DOHH2 (cell line): ENCODE measurements at regions not wholly inside any gene's neighbourhood (a gene's known extent, or its start where the extent isn't known, plus 50 kb on each side); places are given as distances from the start of the nearest gene placed in this dataset.

Experiments
- H3F3A ChIP-seq: fragments of 200-600 bp; sonication (generic), shearing (Covaris generic); 2 replicates; pipeline ENCODE4 v1.6.0; 2016; ENCODE audit warnings: antibody characterized with exemption, mild to moderate bottlenecking; ENCODE audit not compliant: control insufficient read depth, insufficient read depth
- H3K27ac ChIP-seq: fragments of 200-600 bp; sonication (generic); 2 replicates; pipeline ENCODE4 v1.5.1; 2014; ENCODE audit warnings: low read depth, mild to moderate bottlenecking, low read length, moderate library complexity
- H3K27me3 ChIP-seq: fragments of 200-600 bp; sonication (generic); 2 replicates; pipeline ENCODE4 v1.6.1; 2014; ENCODE audit warnings: mild to moderate bottlenecking, low read length, mixed read lengths; ENCODE audit not compliant: control insufficient read depth
- H3K36me3 ChIP-seq: fragments of 200-600 bp; sonication (generic); 2 replicates; pipeline ENCODE4 v1.6.1; 2014; ENCODE audit warnings: mild to moderate bottlenecking, low read length, moderate library complexity, mixed read lengths; ENCODE audit not compliant: control insufficient read depth
- H3K4me1 ChIP-seq: fragments of 200-600 bp; sonication (generic); 2 replicates; pipeline ENCODE4 v1.6.1; 2014; ENCODE audit warnings: mild to moderate bottlenecking, low read length, mixed read lengths; ENCODE audit not compliant: control insufficient read depth
- H3K4me2 ChIP-seq: fragments of 200-600 bp; sonication (generic); 2 replicates; pipeline ENCODE4 v1.6.0; 2014; ENCODE audit warnings: mild to moderate bottlenecking, low read length, moderate library complexity
- H3K4me3 ChIP-seq: fragments of 200-600 bp; sonication (generic); 2 replicates; pipeline ENCODE4 v1.5.1; 2014; ENCODE audit warnings: mild to moderate bottlenecking, low read length, mixed read lengths
- H3K79me2 ChIP-seq: fragments of 200-600 bp; sonication (generic); 2 replicates; pipeline ENCODE4 v1.6.1; 2014; ENCODE audit warnings: mild to moderate bottlenecking, low read length, mixed read lengths; ENCODE audit not compliant: control insufficient read depth
- H3K9me2 ChIP-seq: fragments of 200-600 bp; sonication (generic); replicated peaks from 2 replicates; pipeline ENCODE4 v1.6.1; 2014; ENCODE audit warnings: mild to moderate bottlenecking, low read length, mixed read lengths; ENCODE audit not compliant: control insufficient read depth
- H3K9me3 ChIP-seq: fragments of 200-600 bp; sonication (generic); 2 replicates; pipeline ENCODE4 v1.6.1; 2014; ENCODE audit warnings: antibody characterized with exemption, low read length, mixed read lengths; ENCODE audit not compliant: control insufficient read depth, insufficient read depth
- H4K20me1 ChIP-seq: fragments of 200-600 bp; sonication (generic); 2 replicates; pipeline ENCODE4 v1.6.0; 2014; ENCODE audit warnings: low read depth, mild to moderate bottlenecking, antibody characterized with exemption, low read length, moderate library complexity; ENCODE audit not compliant: control insufficient read depth, insufficient read depth
- CTCF ChIP-seq: fragments of 200-600 bp; sonication (generic); IDR thresholded peaks from one replicate; pipeline ENCODE4 v1.5.1; 2014; ENCODE audit warnings: antibody characterized with exemption, mild to moderate bottlenecking, low read depth, low read length; ENCODE audit not compliant: poor library complexity, severe bottlenecking
- EZH2phosphoT487 ChIP-seq: fragments of 200-600 bp; sonication (generic); IDR thresholded peaks from 2 replicates; pipeline ENCODE4 v1.6.1; 2017; ENCODE audit warnings: borderline replicate concordance, mild to moderate bottlenecking, antibody characterized with exemption, low read length, moderate library complexity, mixed read lengths

GRCh38 chr7:81433692-81434331, 336.0 kb downstream of the HGF start:
- Histone ChIP-seq H3K9me3 (no peaks in the 10 kb centered on the region), H3K4me3 (no peak overlapping the region), H3K9me2 (no peaks in the 10 kb centered on the region; the same call in 1 of the 2 replicates), H3K4me1 (no peaks in the 10 kb centered on the region), H3K4me2 (no peak overlapping the region), H3K27me3 (no peaks in the 10 kb centered on the region), H3K27ac (no peak overlapping the region), H3K79me2 (no peaks in the 10 kb centered on the region), H4K20me1 (no peaks in the 10 kb centered on the region), H3K36me3 (no peaks in the 10 kb centered on the region), H3F3A (no peaks in the 10 kb centered on the region)
- TF ChIP-seq CTCF (no peak), EZH2phosphoT487 (no peak)

GRCh38 chr7:81433206-81433605, 336.6 kb downstream of the HGF start:
- TF ChIP-seq EZH2phosphoT487 (no peak), CTCF (no peak)

DNA sequence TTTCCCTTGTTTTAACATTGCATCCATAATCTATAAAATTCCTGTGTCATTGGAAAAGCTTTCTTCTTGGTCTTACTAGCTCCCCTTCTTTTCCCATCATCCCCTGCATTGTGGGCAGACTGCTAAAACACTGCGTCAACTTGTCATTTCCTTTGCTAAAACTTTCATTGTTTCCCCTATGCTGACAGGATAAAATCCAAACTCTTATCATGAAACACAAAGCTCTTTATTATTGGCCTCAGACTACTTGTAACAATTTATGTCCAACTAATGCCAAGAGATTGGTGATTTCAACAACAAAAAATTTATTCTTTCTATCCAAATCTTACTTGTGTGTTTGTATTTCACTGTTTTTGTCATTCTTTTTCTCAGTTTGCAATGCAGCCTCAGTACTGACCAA, 339.1 kb downstream of the HGF start:
- no peaks in the 10 kb centered on the region for H4K20me1 ChIP-seq
- no peak overlapping the region for H3K4me2 ChIP-seq
- TF ChIP-seq CTCF (no peak), EZH2phosphoT487 (no peak)

More at GRCh38 chr7:81433206-81433605, 336.6 kb downstream of the HGF start:
- H3K4me1 ChIP-seq: no peaks in the 10 kb centered on the region
- no peak overlapping the region for H3K4me3 ChIP-seq
- H3K27ac ChIP-seq: no peak overlapping the region
- H3K27me3 ChIP-seq: no peaks in the 10 kb centered on the region
- no peaks in the 10 kb centered on the region for H3K79me2 ChIP-seq
- H3F3A ChIP-seq: no peaks in the 10 kb centered on the region
- H3K36me3 ChIP-seq: no peaks in the 10 kb centered on the region
- H3K9me3 ChIP-seq: no peaks in the 10 kb centered on the region
- H4K20me1 ChIP-seq: no peaks in the 10 kb centered on the region
- H3K4me2 ChIP-seq: no peak overlapping the region
- no peaks in the 10 kb centered on the region; the same call in 1 of the 2 replicates for H3K9me2 ChIP-seq

More for the DNA sequence above, 339.1 kb downstream of the HGF start:
- Histone ChIP-seq H3K27ac (no peak overlapping the region), H3K36me3 (no peaks in the 10 kb centered on the region), H3K79me2 (no peaks in the 10 kb centered on the region), H3K9me2 (no peaks in the 10 kb centered on the region; the same call in 1 of the 2 replicates), H3K9me3 (no peaks in the 10 kb centered on the region), H3K4me1 (no peaks in the 10 kb centered on the region), H3K27me3 (0 out of 2 replicates have a peak, but pooled peaks cover 2% of the 10 kb centered on the region), H3K4me3 (no peak overlapping the region), H3F3A (no peaks in the 10 kb centered on the region)
